ENCODE measurements at regions not wholly inside any gene's neighbourhood (a gene's known extent, or its start where the extent isn't known, plus 50 kb on each side); places are given as distances from the start of the nearest gene placed in this dataset.
"Not testable (repeated sequence)": the region's sequence is repeated elsewhere in the genome, so short reads cannot be mapped to it uniquely, and the experiment has no call there.

GRCh38 chr6:19934996-19935591 is 97.9 kb downstream of the ID4 start:
- intact Hi-C loops (cut with micrococcal nuclease): no loop called here
- TF ChIP-seq EZH2 (IDR thresholded peaks at IDR 0.05; ENCODE audit: borderline replicate concordance, low read depth, low read length, severe bottlenecking): no peak
- no peak for TF ChIP-seq MAX (IDR thresholded peaks at IDR 0.05; ENCODE audit: insufficient read depth, insufficient read length)
- TF ChIP-seq POLR2A (IDR thresholded peaks at IDR 0.05; ENCODE audit: low read depth, low read length): no peak
- TF ChIP-seq JUN (IDR thresholded peaks at IDR 0.05; ENCODE audit: borderline replicate concordance, insufficient read depth, insufficient read length, low read depth): no peak
- no peak for TF ChIP-seq FOS (IDR thresholded peaks at IDR 0.05; ENCODE audit: borderline replicate concordance, insufficient read depth, low read length)
- TF ChIP-seq GATA2 (IDR thresholded peaks at IDR 0.05; ENCODE audit: insufficient read depth, insufficient read length, low read depth, low read length): no peak
- TF ChIP-seq MYC (IDR thresholded peaks at IDR 0.05; ENCODE audit: low read depth, low read length): no peak
- no peak for TF ChIP-seq CTCF (IDR thresholded peaks at IDR 0.05; ENCODE audit: extremely low read depth in 1 of 2, insufficient read depth in 1 of 2, low read depth in 1 of 2, low read length in 2 of 2)
- no peak for TF ChIP-seq POLR2AphosphoS5 (IDR thresholded peaks at IDR 0.05; ENCODE audit: insufficient read depth, low read depth, low read length)
- no peaks in the 10 kb centered on the region for H3K4me1 ChIP-seq (ENCODE audit: control insufficient read depth, extremely low read depth, insufficient read depth, low read length)

GRCh38 chr6:19939321-19939720 is 102.2 kb downstream of the ID4 start:
- FAIRE-seq, CTCF ChIA-PET: not testable (repeated sequence)

More at GRCh38 chr6:19934996-19935591, 97.9 kb downstream of the ID4 start:
- Histone ChIP-seq H3K36me3 (ENCODE audit: control insufficient read depth in 2 of 2, extremely low read depth in 1 of 2, insufficient read depth in 2 of 2, low read length in 2 of 2) (no peaks in the 10 kb centered on the region), H2AFZ (ENCODE audit: low read depth, low read length) (no peak overlapping the region), H3K9me3 (replicated peaks; ENCODE audit: control insufficient read depth, insufficient read depth, low read length) (peaks cover 2% of the 10 kb centered on the region), H3K9me1 (replicated peaks; ENCODE audit: control insufficient read depth, extremely low read depth, insufficient read depth, low read length) (no peaks in the 10 kb centered on the region), H3K27me3 (ENCODE audit: control insufficient read depth in 2 of 2, insufficient read depth in 2 of 2, low read length in 2 of 2) (no peaks in the 10 kb centered on the region), H3K4me2 (ENCODE audit: insufficient read depth, low read length) (no peak overlapping the region), H3K79me2 (ENCODE audit: control insufficient read depth, insufficient read depth, low read length) (no peaks in the 10 kb centered on the region), H3K9ac (replicated peaks; ENCODE audit: extremely low read depth, insufficient read depth, low read length) (no peak overlapping the region), H3K27ac (ENCODE audit: insufficient read depth, low read depth, low read length) (no peak overlapping the region), H3K4me3 (replicated peaks in 1 of 3; ENCODE audit: insufficient read depth in 1 of 3, low read depth in 1 of 3, low read length in 3 of 3) (no peak overlapping the region), H4K20me1 (replicated peaks; ENCODE audit: control insufficient read depth, extremely low read depth, insufficient read depth, low read length) (no peaks in the 10 kb centered on the region)
- POLR2A ChIA-PET: no interaction called here
- dilution Hi-C loops (cut with MboI; ENCODE audit: extremely low pct_ligation_motif_present, low sequenced_read_pairs): no loop called here
- FAIRE-seq: no peak
- BruUV-seq (replicated peaks): no TSS peak
- CTCF ChIA-PET: no interaction called here
- DNase-seq (ENCODE audit: low read depth, low spot score): no peak

GRCh38 chr6:19939926-19940325 is 102.8 kb downstream of the ID4 start:
- BruUV-seq (replicated peaks); DNase-seq (ENCODE audit: low read depth, low spot score); H2AFZ ChIP-seq (ENCODE audit: low read depth, low read length); H3K4me2 ChIP-seq (ENCODE audit: insufficient read depth, low read length); H3K9ac ChIP-seq (replicated peaks; ENCODE audit: extremely low read depth, insufficient read depth, low read length); POLR2A ChIA-PET; H3K4me3 ChIP-seq (replicated peaks in 1 of 3; ENCODE audit: insufficient read depth in 1 of 3, low read depth in 1 of 3, low read length in 3 of 3); H3K36me3 ChIP-seq (ENCODE audit: control insufficient read depth in 2 of 2, extremely low read depth in 1 of 2, insufficient read depth in 2 of 2, low read length in 2 of 2); H3K27me3 ChIP-seq (ENCODE audit: control insufficient read depth in 2 of 2, insufficient read depth in 2 of 2, low read length in 2 of 2); intact Hi-C loops (cut with micrococcal nuclease); H4K20me1 ChIP-seq (replicated peaks; ENCODE audit: control insufficient read depth, extremely low read depth, insufficient read depth, low read length); H3K9me1 ChIP-seq (replicated peaks; ENCODE audit: control insufficient read depth, extremely low read depth, insufficient read depth, low read length); CTCF ChIA-PET; H3K27ac ChIP-seq (ENCODE audit: insufficient read depth, low read depth, low read length); H3K4me1 ChIP-seq (ENCODE audit: control insufficient read depth, extremely low read depth, insufficient read depth, low read length); H3K79me2 ChIP-seq (ENCODE audit: control insufficient read depth, insufficient read depth, low read length); H3K9me3 ChIP-seq (replicated peaks; ENCODE audit: control insufficient read depth, insufficient read depth, low read length); dilution Hi-C loops (cut with MboI; ENCODE audit: extremely low pct_ligation_motif_present, low sequenced_read_pairs); FAIRE-seq: not testable (repeated sequence)

More at GRCh38 chr6:19939321-19939720, 102.2 kb downstream of the ID4 start:
- H4K20me1 ChIP-seq (replicated peaks; ENCODE audit: control insufficient read depth, extremely low read depth, insufficient read depth, low read length); H3K9me1 ChIP-seq (replicated peaks; ENCODE audit: control insufficient read depth, extremely low read depth, insufficient read depth, low read length); H3K36me3 ChIP-seq (ENCODE audit: control insufficient read depth in 2 of 2, extremely low read depth in 1 of 2, insufficient read depth in 2 of 2, low read length in 2 of 2); H3K79me2 ChIP-seq (ENCODE audit: control insufficient read depth, insufficient read depth, low read length); intact Hi-C loops (cut with micrococcal nuclease); H3K4me3 ChIP-seq (replicated peaks in 1 of 3; ENCODE audit: insufficient read depth in 1 of 3, low read depth in 1 of 3, low read length in 3 of 3); H3K27me3 ChIP-seq (ENCODE audit: control insufficient read depth in 2 of 2, insufficient read depth in 2 of 2, low read length in 2 of 2); DNase-seq (ENCODE audit: low read depth, low spot score); H3K9ac ChIP-seq (replicated peaks; ENCODE audit: extremely low read depth, insufficient read depth, low read length); H3K9me3 ChIP-seq (replicated peaks; ENCODE audit: control insufficient read depth, insufficient read depth, low read length); dilution Hi-C loops (cut with MboI; ENCODE audit: extremely low pct_ligation_motif_present, low sequenced_read_pairs); H3K4me2 ChIP-seq (ENCODE audit: insufficient read depth, low read length); H2AFZ ChIP-seq (ENCODE audit: low read depth, low read length); POLR2A ChIA-PET; BruUV-seq (replicated peaks); H3K27ac ChIP-seq (ENCODE audit: insufficient read depth, low read depth, low read length); H3K4me1 ChIP-seq (ENCODE audit: control insufficient read depth, extremely low read depth, insufficient read depth, low read length): not testable (repeated sequence)
